DMS153 treated with DMSO at 0.1 percent for 48 hours (cell line): ENCODE measurements at regions not wholly inside any gene's neighbourhood (a gene's known extent, or its start where the extent isn't known, plus 50 kb on each side); places are given as distances from the start of the nearest gene placed in this dataset.
A peak's percentile ranks its signal among the peaks of the same experiment; 100 is the strongest.

Experiments used
- DNase-seq: peaks from one replicate; lab custom pipeline; 2025; ENCODE audit not compliant: unreplicated experiment; lab: John Stamatoyannopoulos, UW

- DNase-seq, result no peak
Measured at GRCh38 chr7:137172105-137172590, 171.4 kb downstream of the PTN start.

- DNase-seq, result peak; percentile 80
Measured at GRCh38 chr7:137169282-137169698, 174.2 kb downstream of the PTN start.

GRCh38 chr7:137167609-137168008, 175.9 kb downstream of the PTN start:
- DNase-seq, result no peak

- DNase-seq, result no peak
Measured at GRCh38 chr7:137166363-137166762, 177.2 kb downstream of the PTN start.

- DNase-seq, result no peak
Measured at GRCh38 chr7:137165786-137166185, 177.7 kb downstream of the PTN start.

GRCh38 chr7:137165241-137165640, 178.3 kb downstream of the PTN start:
- DNase-seq, result no peak

GRCh38 chr7:137164251-137164650, 179.3 kb downstream of the PTN start:
- no peak for DNase-seq

- DNase-seq, result no peak
Measured at GRCh38 chr7:137160236-137160635, 183.3 kb downstream of the PTN start.

- no peak for DNase-seq
Measured at GRCh38 chr7:137157256-137157655, 186.3 kb downstream of the PTN start.

GRCh38 chr7:137151690-137152052, 191.9 kb downstream of the PTN start:
- no peak for DNase-seq

GRCh38 chr7:137151041-137151689, 192.4 kb downstream of the PTN start:
- no peak for DNase-seq

- DNase-seq, result no peak
Measured at GRCh38 chr7:137147338-137147720, 196.2 kb downstream of the PTN start.

- no peak for DNase-seq
Measured at GRCh38 chr7:137146552-137147337, 196.8 kb downstream of the PTN start.

GRCh38 chr7:137146012-137146455, 197.5 kb downstream of the PTN start:
- DNase-seq, result no peak

GRCh38 chr7:137142376-137142775, 201.2 kb downstream of the PTN start:
- DNase-seq, result no peak

GRCh38 chr7:137135654-137136350, 207.7 kb downstream of the PTN start:
- no peak for DNase-seq

GRCh38 chr7:137130751-137131158, 212.8 kb downstream of the PTN start:
- DNase-seq, result no peak

- DNase-seq, result no peak
Measured at GRCh38 chr7:137129025-137129424, 214.5 kb downstream of the PTN start.

- DNase-seq, result no peak
Measured at GRCh38 chr7:137127806-137128205, 215.7 kb downstream of the PTN start.

- DNase-seq, result no peak
Measured at GRCh38 chr7:137127058-137127457, 216.5 kb downstream of the PTN start.

GRCh38 chr7:137122145-137122544, 221.4 kb downstream of the PTN start:
- no peak for DNase-seq

- DNase-seq, result no peak
Measured at GRCh38 chr7:137120690-137121089, 222.8 kb downstream of the PTN start.
